Prostate gland (tissue), 2 donors: ENCODE measurements at regions not wholly inside any gene's neighbourhood (a gene's known extent, or its start where the extent isn't known, plus 50 kb on each side); places are given as distances from the start of the nearest gene placed in this dataset.
"Not testable (repeated sequence)": the region's sequence is repeated elsewhere in the genome, so short reads cannot be mapped to it uniquely, and the experiment has no call there.

Experiments used
- DNase-seq: peaks from one replicate; pipeline ENCODE4 v3.0.0-alpha.2; 2019; ENCODE audit warnings: low spot score
- H3K27ac ChIP-seq, 2 donors: fragments of 200-600 bp; sonication (generic); 2 replicates each; pipeline ENCODE4 v1.5.1; 2017 to 2019
- H3K27me3 ChIP-seq: fragments of 200-600 bp; sonication (generic); replicated peaks from 2 replicates; pipeline ENCODE4 v1.5.1; 2019; ENCODE audit not compliant: insufficient read depth
- H3K36me3 ChIP-seq, 2 donors: fragments of 200-600 bp; sonication (generic); 1 replicate in 1 of 2; 2 replicates in 1 of 2; pipeline versions ENCODE4 v1.5.1 to v1.8.1; 2017 to 2019
- H3K4me1 ChIP-seq: fragments of 200-600 bp; sonication (generic); replicated peaks from 2 replicates; pipeline ENCODE4 v1.5.1; 2019
- H3K4me3 ChIP-seq, 2 donors: fragments of 200-600 bp; sonication (generic); 2 replicates each; pipeline ENCODE4 v1.5.1; 2017 to 2019
- H3K9me3 ChIP-seq: fragments of 200-600 bp; sonication (generic); 2 replicates; pipeline ENCODE4 v1.5.1; 2017
- WGBS: methylation state at CpG from one replicate; pipeline ENCODE4 v1.1.5; 2018; 5-methylcytosine and 5-hydroxymethylcytosine counted together
- intact Hi-C: fragments of 100-400 bp; cut with DNase I; formaldehyde crosslinking; loops from one replicate; pipeline ENCODE4 v1.14.2; 2022

DNA sequence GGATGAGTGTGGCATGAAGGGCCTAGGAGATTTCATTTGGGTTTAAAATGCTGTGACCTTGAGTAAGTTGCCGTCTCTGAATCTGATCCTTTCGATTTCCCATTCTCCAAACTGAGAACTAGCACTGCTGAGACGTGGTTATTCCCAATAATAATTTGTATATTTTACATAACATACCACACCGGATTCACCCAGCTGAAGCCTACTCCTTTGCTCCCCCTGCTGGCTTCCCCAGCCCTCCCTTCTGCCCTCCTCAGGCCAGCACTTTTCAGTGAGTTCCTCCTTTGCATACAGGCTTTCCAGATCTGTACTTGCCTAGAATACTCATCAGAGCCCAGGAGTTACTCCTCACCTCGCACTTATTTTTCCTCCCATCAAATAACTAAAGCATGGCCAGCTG is 255.1 kb downstream of the OR4F29 start:
- DNase-seq, H3K27ac ChIP-seq, H3K36me3 ChIP-seq, H3K9me3 ChIP-seq, H3K27me3 ChIP-seq, H3K4me3 ChIP-seq, intact Hi-C loops, H3K4me1 ChIP-seq: not testable (repeated sequence)
- no CpG with 5 or more reads among the region's 5 CpGs for WGBS

DNA sequence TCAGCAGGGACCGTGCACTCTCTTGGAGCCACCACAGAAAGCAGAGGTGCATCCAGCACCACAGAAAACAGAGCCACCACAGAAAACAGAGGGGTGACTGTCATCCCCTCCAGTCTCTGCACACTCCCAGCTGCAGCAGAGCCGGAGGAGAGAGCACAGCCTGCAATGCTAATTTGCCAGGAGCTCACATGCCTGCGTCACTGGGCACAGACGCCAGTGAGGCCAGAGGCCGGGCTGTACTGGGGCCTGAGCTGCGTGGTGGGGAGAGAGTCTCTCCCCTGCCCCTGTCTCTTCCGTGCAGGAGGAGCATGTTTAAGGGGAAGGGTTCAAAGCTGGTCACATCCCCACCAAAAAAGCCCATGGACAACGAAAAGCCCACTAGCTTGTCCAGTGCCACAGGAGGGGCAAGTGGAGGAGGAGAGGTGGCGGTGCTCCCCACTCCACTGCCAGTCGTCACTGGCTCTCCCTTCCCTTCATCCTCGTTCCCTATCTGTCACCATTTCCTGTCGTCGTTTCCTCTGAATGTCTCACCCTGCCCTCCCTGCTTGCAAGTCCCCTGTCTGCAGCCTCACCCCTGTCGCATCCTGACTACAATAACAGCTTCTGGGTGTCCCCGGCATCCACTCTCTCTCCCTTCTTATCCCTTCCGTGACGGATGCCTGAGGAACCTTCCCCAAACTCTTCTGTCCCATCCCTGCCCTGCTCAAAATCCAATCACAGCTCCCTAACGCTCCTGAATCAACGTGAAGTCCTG is 260.0 kb downstream of the OR4F29 start:
- H3K4me3 ChIP-seq, H3K36me3 ChIP-seq, H3K9me3 ChIP-seq, H3K4me1 ChIP-seq, H3K27me3 ChIP-seq, intact Hi-C loops, H3K27ac ChIP-seq, DNase-seq: not testable (repeated sequence)
- WGBS = 72% methylated on average over 16 of the region's 19 CpGs

DNA sequence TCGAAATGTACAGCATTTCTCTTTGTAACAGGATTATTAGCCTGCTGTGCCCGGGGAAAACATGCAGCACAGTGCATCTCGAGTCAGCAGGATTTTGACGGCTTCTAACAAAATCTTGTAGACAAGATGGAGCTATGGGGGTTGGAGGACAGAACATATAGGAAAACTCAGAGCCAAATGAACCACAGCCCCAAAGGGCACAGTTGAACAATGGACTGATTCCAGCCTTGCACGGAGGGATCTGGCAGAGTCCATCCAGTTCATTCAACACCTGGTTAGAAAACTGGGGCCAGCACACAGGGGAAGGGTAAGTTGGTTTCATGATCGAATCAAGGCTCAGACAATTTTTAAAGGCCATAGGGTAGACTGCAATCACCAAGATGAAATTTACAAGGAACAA is 260.8 kb downstream of the OR4F29 start:
- H3K27me3 ChIP-seq, H3K36me3 ChIP-seq, DNase-seq, H3K27ac ChIP-seq, intact Hi-C loops, H3K9me3 ChIP-seq, H3K4me1 ChIP-seq, H3K4me3 ChIP-seq: not testable (repeated sequence)
- 82% methylated on average over 5 of the region's 6 CpGs for WGBS

DNA sequence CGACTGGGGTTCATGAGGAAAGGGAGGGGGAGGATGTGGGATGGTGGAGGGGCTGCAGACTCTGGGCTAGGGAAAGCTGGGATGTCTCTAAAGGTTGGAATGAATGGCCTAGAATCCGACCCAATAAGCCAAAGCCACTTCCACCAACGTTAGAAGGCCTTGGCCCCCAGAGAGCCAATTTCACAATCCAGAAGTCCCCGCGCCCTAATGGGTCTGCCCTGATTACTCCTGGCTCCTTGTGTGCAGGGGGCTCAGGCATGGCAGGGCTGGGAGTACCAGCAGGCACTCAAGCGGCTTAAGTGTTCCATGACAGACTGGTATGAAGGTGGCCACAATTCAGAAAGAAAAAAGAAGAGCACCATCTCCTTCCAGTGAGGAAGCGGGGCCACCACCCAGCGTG is 261.6 kb downstream of the OR4F29 start:
- H3K27ac ChIP-seq, H3K4me3 ChIP-seq, H3K9me3 ChIP-seq, intact Hi-C loops, DNase-seq, H3K27me3 ChIP-seq, H3K4me1 ChIP-seq, H3K36me3 ChIP-seq: not testable (repeated sequence)
- no CpG with 5 or more reads among the region's 8 CpGs for WGBS

DNA sequence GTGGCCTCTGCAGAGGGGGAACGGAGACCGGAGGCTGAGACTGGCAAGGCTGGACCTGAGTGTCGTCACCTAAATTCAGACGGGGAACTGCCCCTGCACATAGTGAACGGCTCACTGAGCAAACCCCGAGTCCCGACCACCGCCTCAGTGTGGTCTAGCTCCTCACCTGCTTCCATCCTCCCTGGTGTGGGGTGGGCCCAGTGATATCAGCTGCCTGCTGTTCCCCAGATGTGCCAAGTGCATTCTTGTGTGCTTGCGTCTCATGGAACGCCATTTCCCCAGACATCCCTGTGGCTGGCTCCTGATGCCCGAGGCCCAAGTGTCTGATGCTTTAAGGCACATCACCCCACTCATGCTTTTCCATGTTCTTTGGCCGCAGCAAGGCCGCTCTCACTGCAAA is 262.2 kb downstream of the OR4F29 start:
- H3K36me3 ChIP-seq, H3K27me3 ChIP-seq, DNase-seq, H3K4me1 ChIP-seq, H3K4me3 ChIP-seq, intact Hi-C loops, H3K9me3 ChIP-seq, H3K27ac ChIP-seq: not testable (repeated sequence)
- 90% methylated on average over 6 of the region's 13 CpGs for WGBS

GRCh38 chr1:187298-187697 is 264.2 kb downstream of the OR4F29 start:
- H3K4me1 ChIP-seq, H3K27ac ChIP-seq, H3K27me3 ChIP-seq, H3K36me3 ChIP-seq, H3K4me3 ChIP-seq, H3K9me3 ChIP-seq, intact Hi-C loops, DNase-seq: not testable (repeated sequence)
- 71% methylated on average over 4 of the region's 6 CpGs for WGBS

DNA sequence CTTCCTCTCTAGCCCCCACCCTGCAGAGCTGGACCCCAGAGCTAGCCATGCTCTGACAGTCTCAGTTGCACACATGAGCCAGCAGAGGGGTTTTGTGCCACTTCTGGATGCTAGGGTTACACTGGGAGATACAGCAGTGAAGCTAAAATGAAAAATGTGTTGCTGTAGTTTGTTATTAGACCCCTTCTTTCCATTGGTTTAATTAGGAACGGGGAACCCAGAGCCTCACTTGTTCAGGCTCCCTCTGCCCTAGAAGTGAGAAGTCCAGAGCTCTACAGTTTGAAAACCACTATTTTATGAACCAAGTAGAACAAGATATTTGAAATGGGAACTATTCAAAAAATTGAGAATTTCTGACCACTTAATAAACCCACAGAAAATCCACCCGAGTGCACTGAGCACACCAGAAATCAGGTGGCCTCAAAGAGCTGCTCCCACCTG is 264.8 kb downstream of the OR4F29 start:
- WGBS = 93% methylated on average over 2 of the region's 2 CpGs
- H3K4me3 ChIP-seq, H3K9me3 ChIP-seq, DNase-seq, H3K27me3 ChIP-seq, H3K27ac ChIP-seq, H3K4me1 ChIP-seq, intact Hi-C loops, H3K36me3 ChIP-seq: not testable (repeated sequence)

DNA sequence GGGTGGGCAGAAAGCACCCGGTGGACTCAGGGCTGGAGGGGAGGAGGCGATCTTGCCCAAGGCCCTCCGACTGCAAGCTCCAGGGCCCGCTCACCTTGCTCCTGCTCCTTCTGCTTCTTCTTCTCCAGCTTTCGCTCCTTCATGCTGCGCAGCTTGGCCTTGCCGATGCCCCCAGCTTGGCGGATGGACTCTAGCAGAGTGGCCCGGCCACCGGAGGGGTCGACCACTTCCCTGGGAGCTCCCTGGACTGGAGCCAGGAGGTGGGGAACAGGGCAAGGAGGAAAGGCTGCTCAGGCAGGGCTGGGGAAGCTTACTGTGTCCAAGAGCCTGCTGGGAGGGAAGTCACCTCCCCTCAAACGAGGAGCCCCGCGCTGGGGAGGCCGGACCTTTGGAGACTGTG is 265.3 kb downstream of the OR4F29 start:
- WGBS = 75% methylated on average over 7 of the region's 15 CpGs
- H3K36me3 ChIP-seq, H3K27me3 ChIP-seq, DNase-seq, H3K9me3 ChIP-seq, H3K4me1 ChIP-seq, H3K27ac ChIP-seq, intact Hi-C loops, H3K4me3 ChIP-seq: not testable (repeated sequence)

DNA sequence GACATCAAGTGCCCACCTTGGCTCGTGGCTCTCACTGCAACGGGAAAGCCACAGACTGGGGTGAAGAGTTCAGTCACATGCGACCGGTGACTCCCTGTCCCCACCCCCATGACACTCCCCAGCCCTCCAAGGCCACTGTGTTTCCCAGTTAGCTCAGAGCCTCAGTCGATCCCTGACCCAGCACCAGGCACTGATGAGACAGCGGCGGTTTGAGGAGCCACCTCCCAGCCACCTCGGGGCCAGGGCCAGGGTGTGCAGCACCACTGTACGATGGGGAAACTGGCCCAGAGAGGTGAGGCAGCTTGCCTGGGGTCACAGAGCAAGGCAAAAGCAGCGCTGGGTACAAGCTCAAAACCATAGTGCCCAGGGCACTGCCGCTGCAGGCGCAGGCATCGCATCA is 266.0 kb downstream of the OR4F29 start:
- intact Hi-C loops, DNase-seq, H3K27me3 ChIP-seq, H3K27ac ChIP-seq, H3K36me3 ChIP-seq, H3K4me1 ChIP-seq, H3K9me3 ChIP-seq, H3K4me3 ChIP-seq: not testable (repeated sequence)
- WGBS = 91% methylated on average over 4 of the region's 13 CpGs

GRCh38 chr1:184336-184686 is 267.2 kb downstream of the OR4F29 start:
- H3K4me1 ChIP-seq, H3K36me3 ChIP-seq, H3K27ac ChIP-seq, H3K27me3 ChIP-seq, DNase-seq, H3K9me3 ChIP-seq, H3K4me3 ChIP-seq, intact Hi-C loops: not testable (repeated sequence)
- WGBS = 54% methylated on average over 2 of the region's 3 CpGs

DNA sequence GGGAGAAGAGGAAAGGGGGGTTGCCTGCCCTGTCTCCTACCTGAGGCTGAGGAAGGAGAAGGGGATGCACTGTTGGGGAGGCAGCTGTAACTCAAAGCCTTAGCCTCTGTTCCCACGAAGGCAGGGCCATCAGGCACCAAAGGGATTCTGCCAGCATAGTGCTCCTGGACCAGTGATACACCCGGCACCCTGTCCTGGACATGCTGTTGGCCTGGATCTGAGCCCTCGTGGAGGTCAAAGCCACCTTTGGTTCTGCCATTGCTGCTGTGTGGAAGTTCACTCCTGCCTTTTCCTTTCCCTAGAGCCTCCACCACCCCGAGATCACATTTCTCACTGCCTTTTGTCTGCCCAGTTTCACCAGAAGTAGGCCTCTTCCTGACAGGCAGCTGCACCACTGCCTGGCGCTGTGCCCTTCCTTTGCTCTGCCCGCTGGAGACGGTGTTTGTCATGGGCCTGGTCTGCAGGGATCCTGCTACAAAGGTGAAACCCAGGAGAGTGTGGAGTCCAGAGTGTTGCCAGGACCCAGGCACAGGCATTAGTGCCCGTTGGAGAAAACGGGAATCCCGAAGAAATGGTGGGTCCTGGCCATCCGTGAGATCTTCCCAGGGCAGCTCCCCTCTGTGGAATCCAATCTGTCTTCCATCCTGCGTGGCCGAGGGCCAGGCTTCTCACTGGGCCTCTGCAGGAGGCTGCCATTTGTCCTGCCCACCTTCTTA is 267.7 kb downstream of the OR4F29 start:
- H3K27me3 ChIP-seq, H3K9me3 ChIP-seq, DNase-seq, H3K27ac ChIP-seq, H3K36me3 ChIP-seq, H3K4me1 ChIP-seq, H3K4me3 ChIP-seq, intact Hi-C loops: not testable (repeated sequence)
- 63% methylated on average over 10 of the region's 13 CpGs for WGBS

GRCh38 chr1:183081-183480 is 268.4 kb downstream of the OR4F29 start:
- intact Hi-C loops, H3K4me3 ChIP-seq, DNase-seq, H3K27ac ChIP-seq, H3K36me3 ChIP-seq, H3K9me3 ChIP-seq, H3K27me3 ChIP-seq, H3K4me1 ChIP-seq: not testable (repeated sequence)
- 94% methylated on average over 9 of the region's 10 CpGs for WGBS

GRCh38 chr1:182631-183030 is 268.8 kb downstream of the OR4F29 start:
- H3K9me3 ChIP-seq, H3K36me3 ChIP-seq, H3K4me1 ChIP-seq, intact Hi-C loops, H3K4me3 ChIP-seq, H3K27ac ChIP-seq, H3K27me3 ChIP-seq, DNase-seq: not testable (repeated sequence)
- WGBS = 96% methylated on average over 4 of the region's 7 CpGs
